ENCODE measurements at regions not wholly inside any gene's neighbourhood (a gene's known extent, or its start where the extent isn't known, plus 50 kb on each side); places are given as distances from the start of the nearest gene placed in this dataset.

DNA sequence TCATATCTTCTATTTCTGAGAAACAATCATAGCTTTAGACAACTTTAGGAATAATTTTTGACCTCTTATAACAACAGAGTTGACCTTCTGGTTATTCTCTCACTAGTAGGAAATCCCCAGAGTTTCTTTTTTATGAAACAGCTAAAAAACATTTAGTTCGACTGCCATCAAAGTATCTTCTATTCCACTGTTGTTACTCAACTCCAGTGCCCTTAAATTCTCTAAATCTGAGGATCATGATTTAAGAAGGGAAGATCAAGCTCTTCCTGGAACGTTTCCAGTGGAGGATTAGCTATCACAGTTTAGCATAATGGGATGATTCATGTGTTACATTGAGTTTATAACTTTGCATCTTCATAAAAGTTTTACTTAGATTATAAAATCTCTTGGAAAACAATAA lies 134.9 kb upstream of the VEGFC start:
- Histone ChIP-seq H3K4me1 (ENCODE audit: insufficient read depth, low read length) (peaks cover 10% of the 10 kb centered on the region), H3K79me2 (ENCODE audit: insufficient read depth, low read length) (no peaks in the 10 kb centered on the region), H3K9me3 (ENCODE audit: low read depth, low read length) (no peaks in the 10 kb centered on the region), H4K20me1 (ENCODE audit: insufficient read depth, low read length) (no peaks in the 10 kb centered on the region), H3K27ac (ENCODE audit: low read depth, low read length) (no peak overlapping the region), H3K4me3 (ENCODE audit: insufficient read depth, low read length) (no peak overlapping the region), H3K27me3 (ENCODE audit: insufficient read depth, low read length) (no peaks in the 10 kb centered on the region), H3K36me3 (ENCODE audit: insufficient read depth, low read length) (no peaks in the 10 kb centered on the region), H3K4me2 (ENCODE audit: insufficient read depth, low read length) (peak overlapping the region; percentile 32), H2AFZ (ENCODE audit: low read length) (no peak overlapping the region)
- no peak for TF ChIP-seq CTCF (IDR thresholded peaks at IDR 0.05; ENCODE audit: extremely low read depth, low read depth, low read length)
- DNase-seq (ENCODE audit: insufficient read length, low spot score, missing footprints) = peak; percentile 79

- H2AFZ ChIP-seq (ENCODE audit: low read length) = no peak overlapping the region
- H3K4me3 ChIP-seq (ENCODE audit: insufficient read depth, low read length) = no peak overlapping the region
- peaks cover 10% of the 10 kb centered on the region for H3K4me1 ChIP-seq (ENCODE audit: insufficient read depth, low read length)
- H3K27ac ChIP-seq (ENCODE audit: low read depth, low read length) = peak overlapping the region; percentile 2
- no peaks in the 10 kb centered on the region for H3K27me3 ChIP-seq (ENCODE audit: insufficient read depth, low read length)
- DNase-seq (ENCODE audit: insufficient read length, low spot score, missing footprints) = peak; percentile 73
- H3K9me3 ChIP-seq (ENCODE audit: low read depth, low read length) = no peaks in the 10 kb centered on the region
- H3K4me2 ChIP-seq (ENCODE audit: insufficient read depth, low read length) = peak overlapping the region; percentile 56
- no peaks in the 10 kb centered on the region for H4K20me1 ChIP-seq (ENCODE audit: insufficient read depth, low read length)
- no peaks in the 10 kb centered on the region for H3K36me3 ChIP-seq (ENCODE audit: insufficient read depth, low read length)
- H3K79me2 ChIP-seq (ENCODE audit: insufficient read depth, low read length) = no peaks in the 10 kb centered on the region
- no peak for TF ChIP-seq CTCF (IDR thresholded peaks at IDR 0.05; ENCODE audit: extremely low read depth, low read depth, low read length)
Measured at GRCh38 chr4:176939445-176939844, 146.7 kb upstream of the VEGFC start.

DNA sequence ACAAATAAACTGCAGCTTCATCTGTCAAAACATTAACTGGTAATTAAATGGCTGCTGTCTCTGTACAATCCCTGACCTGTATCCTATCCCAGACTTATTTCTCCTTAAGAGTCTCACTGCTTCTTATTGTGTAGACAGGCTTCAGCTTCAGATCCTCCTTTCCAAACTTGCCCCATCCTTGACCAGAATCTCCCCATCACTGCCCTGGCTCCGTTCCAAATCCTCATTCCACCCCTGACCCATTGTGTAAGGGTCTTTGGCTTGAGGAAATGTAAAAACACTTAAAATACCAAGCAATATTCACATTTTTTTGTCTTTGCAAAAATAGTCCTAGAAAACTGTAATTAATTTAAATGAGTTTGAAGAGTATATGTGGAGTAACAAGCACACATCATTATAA lies 152.6 kb upstream of the VEGFC start:
- Histone ChIP-seq H3K4me1 (ENCODE audit: insufficient read depth, low read length) (peaks cover 8% of the 10 kb centered on the region), H3K27ac (ENCODE audit: low read depth, low read length) (no peak overlapping the region), H3K4me2 (ENCODE audit: insufficient read depth, low read length) (no peak overlapping the region), H4K20me1 (ENCODE audit: insufficient read depth, low read length) (no peaks in the 10 kb centered on the region), H3K9me3 (ENCODE audit: low read depth, low read length) (no peaks in the 10 kb centered on the region), H3K36me3 (ENCODE audit: insufficient read depth, low read length) (no peaks in the 10 kb centered on the region), H3K4me3 (ENCODE audit: insufficient read depth, low read length) (no peak overlapping the region), H2AFZ (ENCODE audit: low read length) (no peak overlapping the region), H3K79me2 (ENCODE audit: insufficient read depth, low read length) (no peaks in the 10 kb centered on the region), H3K27me3 (ENCODE audit: insufficient read depth, low read length) (no peaks in the 10 kb centered on the region)
- DNase-seq (ENCODE audit: insufficient read length, low spot score, missing footprints) = peak; percentile 41
- TF ChIP-seq CTCF (IDR thresholded peaks at IDR 0.05; ENCODE audit: extremely low read depth, low read depth, low read length) = no peak

- no peak overlapping the region for H2AFZ ChIP-seq (ENCODE audit: low read length)
- no peak overlapping the region for H3K4me3 ChIP-seq (ENCODE audit: insufficient read depth, low read length)
- no peaks in the 10 kb centered on the region for H3K27me3 ChIP-seq (ENCODE audit: insufficient read depth, low read length)
- H3K4me1 ChIP-seq (ENCODE audit: insufficient read depth, low read length) = peaks cover 6% of the 10 kb centered on the region
- H3K4me2 ChIP-seq (ENCODE audit: insufficient read depth, low read length) = no peak overlapping the region
- no peaks in the 10 kb centered on the region for H3K79me2 ChIP-seq (ENCODE audit: insufficient read depth, low read length)
- no peaks in the 10 kb centered on the region for H4K20me1 ChIP-seq (ENCODE audit: insufficient read depth, low read length)
- H3K9me3 ChIP-seq (ENCODE audit: low read depth, low read length) = no peaks in the 10 kb centered on the region
- no peak for DNase-seq (ENCODE audit: insufficient read length, low spot score, missing footprints)
- TF ChIP-seq CTCF (IDR thresholded peaks at IDR 0.05; ENCODE audit: extremely low read depth, low read depth, low read length) = no peak
- H3K27ac ChIP-seq (ENCODE audit: low read depth, low read length) = no peak overlapping the region
- H3K36me3 ChIP-seq (ENCODE audit: insufficient read depth, low read length) = no peaks in the 10 kb centered on the region
Measured at GRCh38 chr4:176949029-176949428, 156.3 kb upstream of the VEGFC start.
